GM12892 (cell line): ENCODE measurements at regions not wholly inside any gene's neighbourhood (a gene's known extent, or its start where the extent isn't known, plus 50 kb on each side); places are given as distances from the start of the nearest gene placed in this dataset.

Source experiments
- POLR2A ChIP-seq: IDR thresholded peaks from 2 replicates; pipeline ENCODE4 v1.6.1; 2011; ENCODE audit warnings: low read depth, low read length, control low read depth
- POLR2AphosphoS5 ChIP-seq: IDR thresholded peaks from 2 replicates; pipeline ENCODE4 v1.6.1; 2011; ENCODE audit warnings: low read depth, low read length, control low read depth

- no peak for TF ChIP-seq POLR2AphosphoS5
- TF ChIP-seq POLR2A, result no peak
These were observed 668.2 kb upstream of the GJE1 start for GRCh38 chr6:141464490-141464889.
